ENCODE measurements at regions not wholly inside any gene's neighbourhood (a gene's known extent, or its start where the extent isn't known, plus 50 kb on each side); places are given as distances from the start of the nearest gene placed in this dataset.

- no peak for TF ChIP-seq CTCF (IDR thresholded peaks at IDR 0.05)
- no peak for TF ChIP-seq POLR2A (IDR thresholded peaks at IDR 0.05)
Measured at GRCh38 chr1:81299892-81300291, 500.8 kb upstream of the ADGRL2 start.

All from right lobe of liver (tissue), 4 donors.